ENCODE measurements at regions not wholly inside any gene's neighbourhood (a gene's known extent, or its start where the extent isn't known, plus 50 kb on each side); places are given as distances from the start of the nearest gene placed in this dataset.

DNA sequence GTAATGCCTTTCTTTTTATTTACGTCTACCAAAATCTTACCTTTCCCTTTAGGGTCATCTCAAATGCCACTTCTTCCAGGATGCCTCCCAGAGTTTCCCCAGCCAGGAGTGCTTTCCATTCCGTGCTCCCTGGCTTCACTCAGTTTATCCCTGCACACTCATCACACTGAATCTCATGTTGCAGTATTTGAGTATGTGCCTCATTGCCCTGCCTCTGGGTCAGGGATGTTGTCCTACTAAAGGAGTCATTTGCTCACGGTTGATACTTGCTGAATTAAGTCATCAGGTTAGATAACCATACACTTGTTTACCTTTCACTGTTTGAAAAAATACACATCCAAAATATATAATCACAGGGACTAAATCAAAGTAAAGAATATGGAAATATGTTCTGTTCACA is 356.2 kb upstream of the GATB start:
- Histone ChIP-seq H3K36me3 (replicated peaks) (no peaks in the 10 kb centered on the region), H3K4me3 (ENCODE audit: low read depth, low read length) (no peak overlapping the region), H3K27ac (no peak overlapping the region), H3K27me3 (replicated peaks) (no peaks in the 10 kb centered on the region)
- no peak for DNase-seq
- in situ Hi-C loops (cut with HindIII; ENCODE audit: low pct_ligation_motif_present, low sequenced_read_pairs) = no loop called here
- TF ChIP-seq, protein P1, sequence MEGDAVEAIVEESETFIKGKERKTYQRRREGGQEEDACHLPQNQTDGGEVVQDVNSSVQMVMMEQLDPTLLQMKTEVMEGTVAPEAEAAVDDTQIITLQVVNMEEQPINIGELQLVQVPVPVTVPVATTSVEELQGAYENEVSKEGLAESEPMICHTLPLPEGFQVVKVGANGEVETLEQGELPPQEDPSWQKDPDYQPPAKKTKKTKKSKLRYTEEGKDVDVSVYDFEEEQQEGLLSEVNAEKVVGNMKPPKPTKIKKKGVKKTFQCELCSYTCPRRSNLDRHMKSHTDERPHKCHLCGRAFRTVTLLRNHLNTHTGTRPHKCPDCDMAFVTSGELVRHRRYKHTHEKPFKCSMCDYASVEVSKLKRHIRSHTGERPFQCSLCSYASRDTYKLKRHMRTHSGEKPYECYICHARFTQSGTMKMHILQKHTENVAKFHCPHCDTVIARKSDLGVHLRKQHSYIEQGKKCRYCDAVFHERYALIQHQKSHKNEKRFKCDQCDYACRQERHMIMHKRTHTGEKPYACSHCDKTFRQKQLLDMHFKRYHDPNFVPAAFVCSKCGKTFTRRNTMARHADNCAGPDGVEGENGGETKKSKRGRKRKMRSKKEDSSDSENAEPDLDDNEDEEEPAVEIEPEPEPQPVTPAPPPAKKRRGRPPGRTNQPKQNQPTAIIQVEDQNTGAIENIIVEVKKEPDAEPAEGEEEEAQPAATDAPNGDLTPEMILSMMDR (IDR thresholded peaks at IDR 0.05; ENCODE audit: low read depth, low read length, missing control alignments) = no peak

DNA sequence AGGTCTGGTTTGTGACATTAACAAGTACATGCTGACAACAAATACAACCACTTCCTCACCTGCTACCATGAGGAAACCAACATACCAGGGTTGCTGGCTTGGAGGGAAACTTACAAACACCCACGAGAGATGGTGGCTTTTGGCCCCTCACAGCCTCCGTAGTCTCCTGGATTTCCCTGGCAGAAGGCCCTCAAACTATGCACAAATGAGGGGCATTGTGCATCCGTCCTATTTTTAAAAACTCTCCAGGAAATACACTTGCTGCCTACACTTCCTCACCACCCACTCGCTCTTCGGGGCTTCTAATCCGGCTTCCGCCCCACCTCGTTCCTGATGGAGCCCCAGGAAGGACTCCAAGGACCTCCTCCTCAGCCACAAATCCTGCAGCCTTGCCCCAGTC is 355.0 kb upstream of the GATB start:
- H3K4me3 ChIP-seq (ENCODE audit: low read depth, low read length) = no peak overlapping the region
- in situ Hi-C loops (cut with HindIII; ENCODE audit: low pct_ligation_motif_present, low sequenced_read_pairs) = no loop called here
- TF ChIP-seq, protein P1 (IDR thresholded peaks at IDR 0.05; ENCODE audit: low read depth, low read length, missing control alignments) = no peak
- H3K36me3 ChIP-seq (replicated peaks) = no peaks in the 10 kb centered on the region
- H3K27me3 ChIP-seq (replicated peaks) = no peaks in the 10 kb centered on the region
- DNase-seq = no peak
- H3K27ac ChIP-seq = no peak overlapping the region

DNA sequence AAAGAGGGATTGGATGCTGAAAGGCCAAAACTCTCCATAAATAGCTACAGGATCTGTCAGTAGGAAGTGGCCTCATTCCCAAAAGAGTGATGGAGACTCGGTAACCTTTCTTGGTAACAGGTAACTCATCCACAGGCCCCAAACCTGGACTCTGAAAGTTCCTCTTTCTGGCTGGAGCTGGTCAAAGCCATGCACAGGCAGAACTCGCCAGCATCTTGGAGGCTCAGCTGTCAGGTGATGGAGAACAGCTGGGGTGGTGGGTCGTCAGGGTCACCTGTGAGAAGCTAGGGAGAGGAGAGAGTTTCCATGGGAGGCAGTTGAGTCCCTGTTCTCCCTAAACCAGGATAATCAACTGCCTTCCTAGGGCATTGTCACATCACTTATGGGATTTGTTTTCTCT is 354.3 kb upstream of the GATB start:
- H3K36me3 ChIP-seq (replicated peaks) = no peaks in the 10 kb centered on the region
- no peak overlapping the region for H3K27ac ChIP-seq
- no peak for DNase-seq
- TF ChIP-seq, protein P1 (IDR thresholded peaks at IDR 0.05; ENCODE audit: low read depth, low read length, missing control alignments) = no peak
- no peaks in the 10 kb centered on the region for H3K27me3 ChIP-seq (replicated peaks)
- H3K4me3 ChIP-seq (ENCODE audit: low read depth, low read length) = no peak overlapping the region
- in situ Hi-C loops (cut with HindIII; ENCODE audit: low pct_ligation_motif_present, low sequenced_read_pairs) = no loop called here

DNA sequence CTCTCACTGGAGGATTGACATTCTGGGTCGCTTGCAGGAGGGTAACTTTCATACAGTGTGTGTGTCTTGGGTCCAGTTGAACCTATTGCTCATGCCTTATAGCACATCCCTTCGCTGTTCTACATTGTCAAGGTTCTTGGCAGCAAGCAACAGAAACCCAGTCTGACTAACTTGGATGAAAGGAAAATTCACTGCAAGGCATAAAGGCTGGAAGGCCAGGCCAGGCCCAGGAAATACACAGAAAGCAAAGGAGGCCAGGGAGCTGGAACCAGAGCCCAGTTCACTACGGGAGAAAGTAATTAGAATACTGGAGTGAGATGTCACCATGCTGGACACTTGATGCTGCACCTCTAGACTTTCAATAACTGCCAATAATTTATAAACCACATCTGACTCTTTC is 353.8 kb upstream of the GATB start:
- in situ Hi-C loops (cut with HindIII; ENCODE audit: low pct_ligation_motif_present, low sequenced_read_pairs) = no loop called here
- Histone ChIP-seq H3K27me3 (replicated peaks) (no peaks in the 10 kb centered on the region), H3K4me3 (ENCODE audit: low read depth, low read length) (no peak overlapping the region), H3K36me3 (replicated peaks) (no peaks in the 10 kb centered on the region), H3K27ac (no peak overlapping the region)
- DNase-seq = no peak
- TF ChIP-seq, protein P1 (IDR thresholded peaks at IDR 0.05; ENCODE audit: low read depth, low read length, missing control alignments) = no peak

DNA sequence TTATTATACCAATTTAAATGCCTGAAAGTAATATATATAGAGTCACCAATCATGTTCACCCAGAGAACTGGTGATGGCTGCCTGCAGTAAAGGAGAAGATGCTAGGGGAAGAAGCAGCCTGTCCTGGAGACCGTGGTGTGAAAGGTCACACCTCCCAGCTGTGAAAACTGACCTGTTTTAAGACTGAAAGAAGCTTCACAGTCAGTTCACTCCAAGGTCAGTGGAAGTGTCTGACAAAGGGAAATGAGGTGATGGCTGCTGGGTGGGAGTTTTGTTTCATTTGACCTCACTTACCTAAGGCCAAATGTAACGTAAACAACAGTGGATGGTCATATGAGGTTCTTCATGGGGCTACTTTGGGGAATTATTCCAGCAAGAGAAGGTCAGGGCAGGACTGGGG is 352.1 kb upstream of the GATB start:
- Histone ChIP-seq H3K27me3 (replicated peaks) (no peaks in the 10 kb centered on the region), H3K4me3 (ENCODE audit: low read depth, low read length) (no peak overlapping the region), H3K36me3 (replicated peaks) (no peaks in the 10 kb centered on the region), H3K27ac (no peak overlapping the region)
- in situ Hi-C loops (cut with HindIII; ENCODE audit: low pct_ligation_motif_present, low sequenced_read_pairs) = no loop called here
- TF ChIP-seq, protein P1 (IDR thresholded peaks at IDR 0.05; ENCODE audit: low read depth, low read length, missing control alignments) = no peak
- DNase-seq = no peak

DNA sequence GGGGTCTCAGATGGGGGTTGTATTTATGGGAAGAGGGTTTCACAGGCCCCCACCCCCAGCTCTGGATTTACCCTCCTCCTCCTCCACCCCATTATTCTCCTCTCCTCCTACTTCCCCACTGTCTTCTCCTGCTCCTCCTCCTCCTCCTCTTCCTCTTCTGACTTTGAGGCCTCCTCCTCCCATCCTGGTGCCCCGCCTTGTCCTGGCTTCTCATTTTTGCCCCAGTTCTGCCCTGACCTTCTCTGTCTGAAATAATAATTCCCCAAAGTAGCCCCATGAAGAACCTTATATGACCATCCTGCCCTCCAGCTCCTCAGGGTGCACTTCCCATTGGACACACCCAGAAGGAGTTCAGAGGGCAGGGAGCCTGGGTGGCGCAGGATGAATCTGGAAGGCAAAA is 351.4 kb upstream of the GATB start:
- no peak overlapping the region for H3K27ac ChIP-seq
- in situ Hi-C loops (cut with HindIII; ENCODE audit: low pct_ligation_motif_present, low sequenced_read_pairs) = no loop called here
- H3K27me3 ChIP-seq (replicated peaks) = no peaks in the 10 kb centered on the region
- no peaks in the 10 kb centered on the region for H3K36me3 ChIP-seq (replicated peaks)
- TF ChIP-seq, protein P1 (IDR thresholded peaks at IDR 0.05; ENCODE audit: low read depth, low read length, missing control alignments) = no peak
- DNase-seq = no peak
- H3K4me3 ChIP-seq (ENCODE audit: low read depth, low read length) = no peak overlapping the region
